ENCODE measurements at regions not wholly inside any gene's neighbourhood (a gene's known extent, or its start where the extent isn't known, plus 50 kb on each side); places are given as distances from the start of the nearest gene placed in this dataset.

GRCh38 chr7:109964780-109965179 lies 1126.1 kb upstream of the LRRN3 start:
- DNase-seq = no peak

- no peak for DNase-seq
Observed at GRCh38 chr7:109967406-109967805, 1123.5 kb upstream of the LRRN3 start.

GRCh38 chr7:109983618-109984017 lies 1107.3 kb upstream of the LRRN3 start:
- DNase-seq = no peak

GRCh38 chr7:109984729-109985128 lies 1106.2 kb upstream of the LRRN3 start:
- DNase-seq = no peak

GRCh38 chr7:109986701-109987100 lies 1104.2 kb upstream of the LRRN3 start:
- no peak for DNase-seq

- DNase-seq = no peak
Observed at GRCh38 chr7:109996411-109996810, 1094.5 kb upstream of the LRRN3 start.

- no peak for DNase-seq
Observed at GRCh38 chr7:109996927-109997326, 1094.0 kb upstream of the LRRN3 start.

GRCh38 chr7:109997837-109998236 lies 1093.1 kb upstream of the LRRN3 start:
- no peak for DNase-seq

- DNase-seq = no peak
Observed at GRCh38 chr7:110001254-110001938, 1089.5 kb upstream of the LRRN3 start.

GRCh38 chr7:110003827-110004226 lies 1087.1 kb upstream of the LRRN3 start:
- DNase-seq = no peak

- DNase-seq = no peak
Observed at GRCh38 chr7:110007320-110008063, 1083.4 kb upstream of the LRRN3 start.

- DNase-seq = peak; percentile 7
Observed at GRCh38 chr7:110010359-110010758, 1080.6 kb upstream of the LRRN3 start.

GRCh38 chr7:110017405-110017804 lies 1073.5 kb upstream of the LRRN3 start:
- no peak for DNase-seq

GRCh38 chr7:110027385-110027784 lies 1063.5 kb upstream of the LRRN3 start:
- no peak for DNase-seq

- DNase-seq = no peak
Observed at GRCh38 chr7:110043519-110043918, 1047.4 kb upstream of the LRRN3 start.

- no peak for DNase-seq
Observed at GRCh38 chr7:110050785-110051184, 1040.1 kb upstream of the LRRN3 start.

GRCh38 chr7:110051372-110051771 lies 1039.6 kb upstream of the LRRN3 start:
- DNase-seq = no peak

- no peak for DNase-seq
Observed at GRCh38 chr7:110056331-110056730, 1034.6 kb upstream of the LRRN3 start.

GRCh38 chr7:110058401-110058800 lies 1032.5 kb upstream of the LRRN3 start:
- DNase-seq = no peak

- DNase-seq = peak; percentile 56
Observed at GRCh38 chr7:110061387-110061786, 1029.5 kb upstream of the LRRN3 start.

GRCh38 chr7:110065121-110065520 lies 1025.8 kb upstream of the LRRN3 start:
- DNase-seq = no peak

- no peak for DNase-seq
Observed at GRCh38 chr7:110066843-110067242, 1024.1 kb upstream of the LRRN3 start.

GRCh38 chr7:110071192-110071591 lies 1019.7 kb upstream of the LRRN3 start:
- DNase-seq = no peak

GRCh38 chr7:110075450-110075849 lies 1015.5 kb upstream of the LRRN3 start:
- no peak for DNase-seq

- no peak for DNase-seq
Observed at GRCh38 chr7:110076194-110076593, 1014.7 kb upstream of the LRRN3 start.
